Neural cell (in vitro differentiated cells): ENCODE measurements at regions not wholly inside any gene's neighbourhood (a gene's known extent, or its start where the extent isn't known, plus 50 kb on each side); places are given as distances from the start of the nearest gene placed in this dataset.

Source experiments
- H2AFZ ChIP-seq: fragments of 200-600, 300-800 bp; sonication (generic), shearing (Covaris generic); 2 replicates; pipeline ENCODE4 v1.6.0; 2014; ENCODE audit warnings: low read depth, mild to moderate bottlenecking, antibody characterized with exemption, low read length, moderate library complexity
- H3F3A ChIP-seq: fragments of 200-600 bp; shearing (Covaris generic); 2 replicates; pipeline ENCODE4 v1.6.1; 2016; ENCODE audit warnings: mild to moderate bottlenecking, moderate library complexity, mixed read lengths, antibody characterized with exemption, low read length; ENCODE audit not compliant: insufficient read depth, poor library complexity, severe bottlenecking
- H3K27ac ChIP-seq: fragments of 200-600, 300-800 bp; sonication (generic), shearing (Covaris generic); 2 replicates; pipeline ENCODE4 v1.5.1; 2014; ENCODE audit warnings: mild to moderate bottlenecking, low read length, moderate library complexity
- H3K27me3 ChIP-seq: fragments of 300-800, 200-600 bp; sonication (generic), shearing (Covaris generic); 2 replicates; pipeline ENCODE4 v1.6.0; 2014; ENCODE audit warnings: mild to moderate bottlenecking, low read depth, low read length, moderate library complexity; ENCODE audit not compliant: insufficient read depth
- H3K36me3 ChIP-seq: fragments of 300-800, 200-600 bp; sonication (generic), shearing (Covaris generic); 2 replicates; pipeline ENCODE4 v1.5.1; 2014; ENCODE audit warnings: mild to moderate bottlenecking, antibody characterized with exemption, low read length, moderate library complexity; ENCODE audit not compliant: insufficient read depth
- H3K4me2 ChIP-seq: fragments of 300-800, 200-600 bp; sonication (generic), shearing (Covaris generic); 2 replicates; pipeline ENCODE4 v1.6.0; 2014; ENCODE audit warnings: mild to moderate bottlenecking, low read length
- H3K4me3 ChIP-seq: fragments of 300-800, 200-600 bp; sonication (generic), shearing (Covaris generic); 2 replicates; pipeline ENCODE4 v1.5.1; 2014; ENCODE audit warnings: mild to moderate bottlenecking, low read length, moderate library complexity
- H3K79me2 ChIP-seq: fragments of 200-600 bp; shearing (Covaris generic); replicated peaks from 2 replicates; pipeline ENCODE4 v1.6.0; 2014; ENCODE audit warnings: mild to moderate bottlenecking, low read length, moderate library complexity; ENCODE audit not compliant: insufficient read depth
- H3K9ac ChIP-seq: fragments of 300-800, 200-600 bp; sonication (generic), shearing (Covaris generic); 2 replicates; pipeline ENCODE4 v1.6.1; 2016; ENCODE audit warnings: mild to moderate bottlenecking, low read length, mixed read lengths
- H3K9me2 ChIP-seq: fragments of 200-600 bp; shearing (Covaris generic); 2 replicates; pipeline ENCODE4 v1.6.1; 2016; ENCODE audit warnings: mild to moderate bottlenecking, low read length, mixed read lengths; ENCODE audit not compliant: insufficient read depth
- H3K9me3 ChIP-seq: fragments of 200-600, 300-800 bp; sonication (generic), shearing (Covaris generic); 2 replicates; pipeline ENCODE4 v1.6.1; 2016; ENCODE audit warnings: mild to moderate bottlenecking, mixed run types, low read length, moderate library complexity, mixed read lengths
- H4K20me1 ChIP-seq: fragments of 200-600 bp; shearing (Covaris generic); 2 replicates; pipeline ENCODE4 v1.6.1; 2016; ENCODE audit warnings: mild to moderate bottlenecking, mixed run types; ENCODE audit not compliant: insufficient read depth
- CTCF ChIP-seq: fragments of 450-650 bp; IDR thresholded peaks from 2 replicates; pipeline ENCODE4 v1.5.1; 2014; ENCODE audit warnings: antibody characterized with exemption, mild to moderate bottlenecking, moderate library complexity; ENCODE audit not compliant: poor library complexity, severe bottlenecking
- EP300 ChIP-seq: fragments of 450-650 bp; conservative IDR thresholded peaks from 2 replicates; pipeline ENCODE4 v1.6.1; 2014; ENCODE audit warnings: antibody characterized with exemption, mild to moderate bottlenecking, moderate library complexity; ENCODE audit not compliant: poor library complexity, severe bottlenecking
- EZH2 ChIP-seq: fragments of 200-600, 300-800 bp; shearing (Covaris generic), sonication (generic); IDR thresholded peaks from 2 replicates; pipeline ENCODE4 v1.6.1; 2014; ENCODE audit warnings: antibody characterized with exemption, low read length, borderline replicate concordance, mild to moderate bottlenecking; ENCODE audit not compliant: insufficient read depth, poor library complexity, severe bottlenecking
- MXI1 ChIP-seq: fragments of 450-650 bp; conservative IDR thresholded peaks from 2 replicates; pipeline ENCODE4 v1.6.1; 2014; ENCODE audit warnings: antibody characterized with exemption, mild to moderate bottlenecking; ENCODE audit not compliant: poor library complexity, severe bottlenecking
- POLR2AphosphoS5 ChIP-seq: IDR thresholded peaks from 2 replicates; pipeline ENCODE4 v1.6.1; 2012
- RAD21 ChIP-seq: fragments of 450-650 bp; conservative IDR thresholded peaks from 2 replicates; pipeline ENCODE4 v1.6.1; 2014; ENCODE audit warnings: antibody characterized with exemption, mild to moderate bottlenecking, moderate library complexity
- REST ChIP-seq: IDR thresholded peaks from 2 replicates; pipeline ENCODE4 v1.6.1; 2012; ENCODE audit warnings: borderline replicate concordance
- SMC3 ChIP-seq: fragments of 450-650 bp; conservative IDR thresholded peaks from 2 replicates; pipeline ENCODE4 v1.6.1; 2014; ENCODE audit warnings: antibody characterized with exemption, mild to moderate bottlenecking, moderate library complexity; ENCODE audit not compliant: poor library complexity
- TAF1 ChIP-seq: IDR thresholded peaks from 2 replicates; pipeline ENCODE4 v1.6.1; 2012; ENCODE audit warnings: low read depth

GRCh38 chr11:22078063-22078462 is 114.8 kb upstream of the ANO5 start:
- Histone ChIP-seq H3K27ac (no peak overlapping the region), H3K9ac (no peak overlapping the region), H3K9me2 (no peaks in the 10 kb centered on the region), H3K9me3 (no peaks in the 10 kb centered on the region), H3F3A (no peaks in the 10 kb centered on the region), H3K27me3 (no peaks in the 10 kb centered on the region), H3K36me3 (no peaks in the 10 kb centered on the region), H2AFZ (no peak overlapping the region), H3K4me2 (no peak overlapping the region), H3K4me3 (no peak overlapping the region), H4K20me1 (no peaks in the 10 kb centered on the region), H3K79me2 (no peaks in the 10 kb centered on the region)
- TF ChIP-seq CTCF (no peak), POLR2AphosphoS5 (no peak), MXI1 (no peak), EP300 (no peak), TAF1 (no peak), SMC3 (no peak), RAD21 (no peak), REST (no peak), EZH2 (no peak)

GRCh38 chr11:22079133-22079872 is 113.6 kb upstream of the ANO5 start:
- Histone ChIP-seq H2AFZ (no peak overlapping the region), H3K9ac (no peak overlapping the region)

More at GRCh38 chr11:22079133-22079872, 113.6 kb upstream of the ANO5 start:
- Histone ChIP-seq H3K9me3 (no peaks in the 10 kb centered on the region), H3K27me3 (no peaks in the 10 kb centered on the region), H3K4me2 (no peak overlapping the region), H3K9me2 (no peaks in the 10 kb centered on the region), H3F3A (no peaks in the 10 kb centered on the region), H3K36me3 (no peaks in the 10 kb centered on the region), H4K20me1 (no peaks in the 10 kb centered on the region), H3K27ac (no peak overlapping the region), H3K4me3 (no peak overlapping the region), H3K79me2 (no peaks in the 10 kb centered on the region)
- peak; percentile 18 for TF ChIP-seq EP300
- no peak for TF ChIP-seq RAD21
- TF ChIP-seq POLR2AphosphoS5, result no peak
- peak; percentile 95 for TF ChIP-seq REST
- TF ChIP-seq CTCF, result no peak
- TF ChIP-seq SMC3, result no peak
- TF ChIP-seq MXI1, result no peak
